DMS 273 (cell line): ENCODE measurements at regions not wholly inside any gene's neighbourhood (a gene's known extent, or its start where the extent isn't known, plus 50 kb on each side); places are given as distances from the start of the nearest gene placed in this dataset.
"Not testable (repeated sequence)": the region's sequence is repeated elsewhere in the genome, so short reads cannot be mapped to it uniquely, and the experiment has no call there.

Source experiments
- DNase-seq: peaks from one replicate; lab custom pipeline; 2025; ENCODE audit not compliant: unreplicated experiment; lab: John Stamatoyannopoulos, UW

GRCh38 chr13:59425211-59425741 lies 738.5 kb downstream of the DIAPH3 start:
- no peak for DNase-seq

DNA sequence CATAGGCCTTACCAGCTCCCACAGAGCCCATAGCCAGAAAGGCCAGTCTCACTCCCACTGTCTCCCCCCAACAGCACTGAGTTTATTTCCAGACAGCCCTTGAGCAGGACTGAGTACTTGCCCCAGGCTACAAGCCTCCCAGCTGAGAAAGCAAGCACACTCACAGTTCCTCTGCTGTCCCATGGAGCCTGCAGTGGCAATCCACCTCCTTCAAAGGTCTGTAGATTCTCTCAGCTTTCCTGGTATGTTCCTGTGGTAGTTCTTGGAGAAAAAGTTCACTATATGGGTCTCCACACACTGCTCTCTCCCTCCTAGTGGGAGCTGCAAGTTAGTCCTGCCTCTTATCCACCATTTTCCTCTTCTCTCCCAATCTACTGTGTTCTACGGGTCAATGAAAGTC lies 728.7 kb downstream of the DIAPH3 start:
- no peak for DNase-seq

DNA sequence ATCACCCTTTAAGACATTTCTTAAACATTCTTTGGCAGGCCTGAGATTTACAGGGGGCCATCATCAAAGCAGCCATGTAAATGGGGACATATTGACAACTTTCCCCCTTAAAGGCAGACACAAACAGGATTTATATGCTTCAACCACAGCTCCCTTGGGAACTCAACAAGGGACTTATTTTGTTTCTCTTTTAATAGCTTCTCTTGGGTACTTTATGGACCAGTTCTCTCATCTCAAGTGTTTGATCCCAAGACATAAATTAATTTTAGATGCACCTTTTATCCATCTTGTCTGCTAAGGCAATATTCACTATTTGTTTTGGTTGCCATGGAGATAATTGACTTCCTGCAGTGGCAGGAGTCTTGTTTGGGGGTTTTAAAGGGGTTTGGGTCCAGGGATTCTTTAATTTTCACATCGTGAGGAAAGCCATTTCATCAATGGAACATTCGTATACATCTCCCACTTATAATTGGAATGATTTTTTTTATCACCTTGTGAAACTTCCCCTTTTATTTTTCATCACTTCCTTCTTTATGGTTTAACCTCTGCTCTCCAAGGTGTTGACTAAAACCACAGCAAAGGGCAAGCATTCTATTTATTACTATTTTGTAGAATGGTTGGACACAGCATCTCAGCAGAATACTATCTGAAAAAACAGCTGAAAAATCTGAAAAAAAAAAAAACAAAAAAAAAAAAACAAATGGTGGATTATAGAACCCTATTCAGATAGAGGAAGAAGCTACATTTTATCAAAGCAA lies 726.0 kb downstream of the DIAPH3 start:
- no peak for DNase-seq

GRCh38 chr13:59439776-59440428 lies 723.8 kb downstream of the DIAPH3 start:
- DNase-seq = no peak

- DNase-seq = not testable (repeated sequence)
Observed at GRCh38 chr13:59441068-59441467, 722.7 kb downstream of the DIAPH3 start.

- no peak for DNase-seq
Observed at GRCh38 chr13:59441596-59442280, 722.0 kb downstream of the DIAPH3 start.

GRCh38 chr13:59442461-59442860 lies 721.3 kb downstream of the DIAPH3 start:
- DNase-seq = no peak

- no peak for DNase-seq
Observed at GRCh38 chr13:59442944-59443486, 720.7 kb downstream of the DIAPH3 start.

GRCh38 chr13:59444210-59444857 lies 719.4 kb downstream of the DIAPH3 start:
- DNase-seq = no peak

- DNase-seq = no peak
Observed at GRCh38 chr13:59445812-59446211, 717.9 kb downstream of the DIAPH3 start.

DNA sequence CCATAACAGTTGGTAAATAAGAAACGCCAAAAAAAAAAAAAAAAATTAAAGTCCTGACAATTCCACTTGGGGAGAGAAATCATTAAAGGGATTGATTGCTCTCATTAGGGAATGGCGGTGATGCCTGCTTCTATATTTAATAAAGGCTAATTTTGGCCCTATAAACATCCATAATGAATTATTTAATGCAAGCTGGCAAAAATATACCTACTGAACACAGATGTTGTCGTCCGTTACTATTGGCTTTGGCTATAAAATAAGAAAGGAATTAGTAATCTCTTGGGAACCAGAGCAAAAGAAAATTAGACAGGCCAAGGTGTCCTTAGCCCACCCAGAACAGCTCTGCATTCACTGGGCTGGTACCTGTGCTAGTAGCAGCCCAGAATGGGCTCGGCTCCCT lies 717.3 kb downstream of the DIAPH3 start:
- DNase-seq = no peak

DNA sequence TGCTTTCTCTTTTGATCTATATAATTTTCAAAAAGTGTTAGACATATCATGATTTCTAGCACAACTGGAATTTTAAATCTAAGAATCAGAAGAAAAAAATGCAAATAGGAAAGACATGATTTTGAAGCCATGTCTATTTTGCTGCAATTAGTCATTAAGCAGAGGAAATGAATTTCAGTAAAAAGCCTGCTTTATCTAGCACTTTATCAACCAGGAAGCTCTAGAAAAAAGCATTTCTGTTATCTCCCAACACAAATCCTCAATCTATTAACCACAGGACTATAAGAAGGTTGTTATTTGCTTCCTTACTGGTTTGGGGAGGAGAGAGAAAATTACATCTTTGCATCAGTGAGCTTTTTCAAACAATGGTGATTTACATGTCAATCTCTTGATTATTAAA lies 716.7 kb downstream of the DIAPH3 start:
- no peak for DNase-seq

DNA sequence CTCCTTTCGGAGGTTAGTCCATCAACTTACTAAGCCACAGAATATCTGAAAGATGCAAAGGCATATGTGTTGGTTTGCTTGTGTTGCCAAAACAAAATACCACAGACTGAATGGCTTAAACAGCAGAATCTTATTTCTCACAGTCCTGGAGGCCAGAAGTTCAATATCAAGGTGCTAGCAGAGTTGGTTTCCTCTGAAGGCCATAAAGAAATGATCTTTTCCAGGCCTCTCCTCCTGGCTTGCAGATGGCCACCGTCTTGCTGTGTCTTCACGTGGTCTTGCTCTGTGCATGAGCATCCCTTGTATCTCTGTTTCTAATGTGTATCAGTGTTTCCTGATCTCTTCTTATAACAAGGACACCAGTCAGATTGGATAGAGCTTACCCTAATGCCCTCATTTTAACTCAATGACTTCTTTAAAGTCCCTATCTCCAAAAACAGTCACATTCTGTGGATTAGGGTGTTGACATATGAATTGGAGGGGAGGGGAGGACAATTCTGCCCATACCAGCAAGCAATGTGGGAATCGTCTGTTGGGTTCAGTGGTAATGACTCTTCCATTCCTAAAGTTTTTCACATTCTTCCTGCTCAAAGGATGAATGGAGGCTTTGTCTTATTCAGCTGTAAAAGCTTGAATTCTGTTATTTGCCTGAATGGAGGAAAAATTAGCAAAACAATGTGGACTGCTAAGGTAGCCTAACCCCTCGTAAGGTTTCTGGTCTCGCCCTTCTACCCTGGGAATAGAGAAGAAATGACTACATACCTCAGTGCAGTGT lies 715.7 kb downstream of the DIAPH3 start:
- no peak for DNase-seq

DNA sequence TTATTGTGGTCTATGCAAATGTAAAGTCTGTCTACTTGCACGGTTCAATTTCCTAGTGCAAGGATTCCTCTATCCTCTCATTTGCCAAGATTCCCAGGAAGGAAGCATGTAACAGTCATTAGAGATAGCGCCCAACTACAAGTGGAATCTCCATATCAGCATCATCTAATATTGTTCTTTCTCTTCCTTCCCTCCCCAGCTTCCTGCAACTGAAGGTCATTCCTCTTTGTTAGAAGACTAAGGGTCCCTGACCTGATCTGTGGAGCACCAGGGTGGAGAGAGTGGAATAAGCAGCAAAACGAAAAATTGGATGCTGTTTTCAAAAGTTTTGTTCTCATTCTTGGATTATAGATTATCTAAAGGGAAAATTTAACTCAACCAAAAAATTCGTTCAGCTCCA lies 714.0 kb downstream of the DIAPH3 start:
- peak; percentile 23 for DNase-seq

DNA sequence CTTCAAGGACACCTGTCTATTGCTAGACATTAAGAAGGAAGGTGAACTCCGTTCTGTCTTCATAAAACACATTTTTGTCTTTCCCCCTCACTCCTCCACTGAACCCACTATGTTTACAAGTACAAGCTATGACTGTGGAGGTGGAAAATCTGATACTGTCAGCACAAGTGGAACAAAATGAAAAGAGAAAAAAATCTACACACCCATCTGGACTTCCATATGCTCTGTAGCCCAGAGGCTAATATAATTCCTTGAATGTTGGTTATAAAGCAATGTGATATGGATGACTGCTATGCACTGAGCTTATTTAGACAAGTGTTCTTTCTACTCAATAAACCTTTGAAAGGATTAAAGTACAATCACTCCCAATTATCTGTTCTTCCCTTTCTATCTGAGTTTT lies 713.5 kb downstream of the DIAPH3 start:
- peak; percentile 83 for DNase-seq

- no peak for DNase-seq
Observed at GRCh38 chr13:59451236-59451635, 712.5 kb downstream of the DIAPH3 start.

DNA sequence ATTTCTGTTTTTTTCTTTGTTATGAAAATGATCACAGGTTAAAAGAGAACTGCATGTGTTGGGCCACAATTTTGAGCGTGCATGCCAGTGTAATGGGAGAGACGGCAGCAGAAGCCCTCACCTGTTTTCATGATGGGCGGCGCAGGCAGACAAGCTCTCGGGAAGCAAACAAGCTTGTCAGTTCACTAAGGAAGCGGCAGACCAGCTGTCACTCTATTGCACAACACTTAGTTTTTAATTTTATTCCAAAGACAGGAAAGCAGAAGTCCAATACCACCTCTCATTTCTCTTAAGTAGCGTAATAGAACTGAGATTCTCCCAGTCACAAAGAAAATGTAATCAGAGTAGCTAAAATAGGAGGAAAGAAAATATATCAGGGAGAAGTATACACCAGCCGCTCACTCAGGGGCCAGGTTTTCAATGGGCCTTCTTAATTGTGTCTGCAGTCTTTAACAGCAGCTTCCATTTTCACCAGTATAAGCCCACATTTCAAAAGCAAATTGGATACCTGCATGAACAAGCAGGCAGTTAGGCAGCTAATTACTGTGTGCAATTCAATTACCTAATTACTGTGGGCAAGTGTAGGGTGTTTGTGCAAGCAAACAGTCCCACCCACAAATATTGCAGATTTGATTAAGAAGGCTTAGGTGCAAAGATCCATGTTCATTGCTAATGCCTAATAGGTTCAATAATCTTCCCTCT lies 711.4 kb downstream of the DIAPH3 start:
- DNase-seq = peak; percentile 85

GRCh38 chr13:59458908-59459579 lies 704.7 kb downstream of the DIAPH3 start:
- no peak for DNase-seq

DNA sequence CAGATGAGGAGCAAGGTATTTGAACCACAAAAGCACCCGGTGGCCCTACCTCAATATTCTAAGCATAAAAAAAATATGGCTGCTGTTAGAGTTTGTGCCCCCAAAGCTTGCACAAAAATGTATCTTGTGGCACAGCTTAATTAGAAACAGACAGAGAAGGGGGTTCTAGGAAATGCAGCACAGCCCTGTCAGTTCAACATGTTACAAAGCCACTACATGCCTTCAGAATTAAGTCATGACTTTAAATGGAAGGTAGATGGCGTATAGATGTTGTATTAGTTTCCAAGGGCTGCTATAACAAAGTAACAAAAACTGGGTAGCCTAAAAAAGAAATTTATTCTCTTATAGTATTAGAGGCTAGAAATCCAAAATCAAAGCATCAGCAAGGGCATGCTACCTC lies 703.8 kb downstream of the DIAPH3 start:
- DNase-seq = no peak
